Progenitor cell of endocrine pancreas (in vitro differentiated cells): ENCODE measurements at regions not wholly inside any gene's neighbourhood (a gene's known extent, or its start where the extent isn't known, plus 50 kb on each side); places are given as distances from the start of the nearest gene placed in this dataset.

Experiments used
- DNase-seq: peaks from one replicate; pipeline ENCODE4 v3.0.0; 2021; ENCODE audit warnings: low spot score; ENCODE audit not compliant: unreplicated experiment
- H3K27ac Mint-ChIP-seq: 2 replicates; pipeline ENCODE4 v1.8.0; 2021; ENCODE audit warnings: mild to moderate bottlenecking, moderate library complexity, mixed read lengths
- H3K27me3 Mint-ChIP-seq: 2 replicates; pipeline ENCODE4 v1.8.0; 2021; ENCODE audit warnings: mixed read lengths
- H3K36me3 Mint-ChIP-seq: 2 replicates; pipeline ENCODE4 v1.8.0; 2022; ENCODE audit warnings: mixed read lengths; ENCODE audit not compliant: insufficient read depth
- H3K4me1 Mint-ChIP-seq: 2 replicates; pipeline ENCODE4 v1.8.0; 2021; ENCODE audit warnings: low read depth, mixed read lengths
- H3K4me3 Mint-ChIP-seq: 2 replicates; pipeline ENCODE4 v1.8.0; 2021; ENCODE audit warnings: low read depth, mild to moderate bottlenecking, moderate library complexity, mixed read lengths
- H3K9me3 Mint-ChIP-seq: 2 replicates; pipeline ENCODE4 v1.8.0; 2021; ENCODE audit warnings: low read depth, mixed read lengths
- TF ChIP-seq, protein P1 (sequence below): fragments of 200-600 bp; sonication (generic); IDR thresholded peaks from one replicate; pipeline ENCODE4 v1.5.0; 2021; ENCODE audit warnings: antibody characterized with exemption, mild to moderate bottlenecking; ENCODE audit not compliant: unreplicated experiment

DNA sequence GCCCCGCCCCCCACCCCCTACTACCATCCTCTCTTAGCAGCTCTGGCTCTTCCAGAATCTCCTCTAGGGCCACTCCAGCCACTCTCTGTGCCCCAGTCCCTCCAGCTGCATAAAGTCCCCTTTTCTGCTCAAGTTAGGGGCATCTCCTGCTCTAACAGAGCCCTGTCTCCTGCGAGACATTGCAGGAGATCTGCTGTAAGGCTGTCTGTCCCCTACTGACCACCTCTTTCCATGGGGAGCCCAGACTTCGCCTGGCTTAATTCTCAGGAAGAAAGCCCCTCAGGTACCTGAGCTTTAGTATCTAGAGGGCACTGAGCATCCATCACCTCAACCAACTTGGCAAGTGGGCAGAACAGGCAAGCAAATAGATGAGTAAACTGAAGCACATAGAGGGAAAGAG lies 200.7 kb upstream of the ZMIZ1 start:
- Mint-ChIP-seq H3K9me3 (no peaks in the 10 kb centered on the region), H3K4me1 (no peaks in the 10 kb centered on the region), H3K36me3 (no peaks in the 10 kb centered on the region), H3K27ac (no peak overlapping the region), H3K27me3 (peaks cover 24% of the 10 kb centered on the region), H3K4me3 (no peak overlapping the region)
- TF ChIP-seq, protein P1, sequence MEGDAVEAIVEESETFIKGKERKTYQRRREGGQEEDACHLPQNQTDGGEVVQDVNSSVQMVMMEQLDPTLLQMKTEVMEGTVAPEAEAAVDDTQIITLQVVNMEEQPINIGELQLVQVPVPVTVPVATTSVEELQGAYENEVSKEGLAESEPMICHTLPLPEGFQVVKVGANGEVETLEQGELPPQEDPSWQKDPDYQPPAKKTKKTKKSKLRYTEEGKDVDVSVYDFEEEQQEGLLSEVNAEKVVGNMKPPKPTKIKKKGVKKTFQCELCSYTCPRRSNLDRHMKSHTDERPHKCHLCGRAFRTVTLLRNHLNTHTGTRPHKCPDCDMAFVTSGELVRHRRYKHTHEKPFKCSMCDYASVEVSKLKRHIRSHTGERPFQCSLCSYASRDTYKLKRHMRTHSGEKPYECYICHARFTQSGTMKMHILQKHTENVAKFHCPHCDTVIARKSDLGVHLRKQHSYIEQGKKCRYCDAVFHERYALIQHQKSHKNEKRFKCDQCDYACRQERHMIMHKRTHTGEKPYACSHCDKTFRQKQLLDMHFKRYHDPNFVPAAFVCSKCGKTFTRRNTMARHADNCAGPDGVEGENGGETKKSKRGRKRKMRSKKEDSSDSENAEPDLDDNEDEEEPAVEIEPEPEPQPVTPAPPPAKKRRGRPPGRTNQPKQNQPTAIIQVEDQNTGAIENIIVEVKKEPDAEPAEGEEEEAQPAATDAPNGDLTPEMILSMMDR = no peak
- DNase-seq = no peak

DNA sequence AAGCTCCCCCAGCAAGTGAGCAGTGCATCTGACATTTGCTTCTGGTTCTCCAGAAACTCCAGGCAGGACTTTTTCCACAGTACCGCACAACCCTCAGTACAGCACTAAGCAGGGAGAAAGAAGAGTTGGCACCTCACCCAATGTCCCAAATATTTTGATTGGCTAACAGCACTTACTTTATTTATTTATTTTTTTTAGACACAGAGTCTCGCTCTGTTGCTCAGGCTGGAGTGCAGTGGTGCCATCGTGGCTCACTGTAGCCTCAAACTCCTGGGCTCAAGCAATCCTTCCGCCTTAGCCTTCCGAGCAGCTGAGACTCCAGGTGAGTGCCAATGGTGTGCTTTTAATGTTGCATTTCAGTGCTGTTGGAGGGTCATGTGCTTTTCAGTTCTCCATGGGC lies 200.3 kb upstream of the ZMIZ1 start:
- Mint-ChIP-seq H3K9me3 (no peaks in the 10 kb centered on the region), H3K36me3 (no peaks in the 10 kb centered on the region), H3K4me1 (no peaks in the 10 kb centered on the region), H3K4me3 (no peak overlapping the region), H3K27ac (no peak overlapping the region), H3K27me3 (peaks cover 24% of the 10 kb centered on the region)
- no peak for DNase-seq
- TF ChIP-seq, protein P1 = no peak

GRCh38 chr10:78868861-78869260 lies 199.9 kb upstream of the ZMIZ1 start:
- TF ChIP-seq, protein P1 = no peak
- Mint-ChIP-seq H3K4me3 (no peak overlapping the region), H3K36me3 (no peaks in the 10 kb centered on the region), H3K9me3 (no peaks in the 10 kb centered on the region), H3K27ac (no peak overlapping the region), H3K27me3 (peaks cover 25% of the 10 kb centered on the region), H3K4me1 (no peaks in the 10 kb centered on the region)
- no peak for DNase-seq

- Mint-ChIP-seq H3K4me1 (no peaks in the 10 kb centered on the region), H3K27me3 (peaks cover 30% of the 10 kb centered on the region), H3K27ac (no peak overlapping the region), H3K9me3 (no peaks in the 10 kb centered on the region), H3K4me3 (no peak overlapping the region), H3K36me3 (no peaks in the 10 kb centered on the region)
- DNase-seq = no peak
- TF ChIP-seq, protein P1 = no peak
These were observed 199.0 kb upstream of the ZMIZ1 start for GRCh38 chr10:78869508-78870454.

GRCh38 chr10:78870458-78870857 lies 198.3 kb upstream of the ZMIZ1 start:
- peaks cover 33% of the 10 kb centered on the region for H3K27me3 Mint-ChIP-seq
- H3K4me3 Mint-ChIP-seq = no peak overlapping the region
- TF ChIP-seq, protein P1 = no peak
- no peaks in the 10 kb centered on the region for H3K36me3 Mint-ChIP-seq
- no peak overlapping the region for H3K27ac Mint-ChIP-seq
- H3K4me1 Mint-ChIP-seq = no peaks in the 10 kb centered on the region
- no peak for DNase-seq
- H3K9me3 Mint-ChIP-seq = no peaks in the 10 kb centered on the region
